ENCODE measurements at regions not wholly inside any gene's neighbourhood (a gene's known extent, or its start where the extent isn't known, plus 50 kb on each side); places are given as distances from the start of the nearest gene placed in this dataset.

- no peak for DNase-seq
Observed at GRCh38 chr6:100176311-100176950, 182.4 kb upstream of the MCHR2 start.

GRCh38 chr6:100175814-100176310, 181.8 kb upstream of the MCHR2 start:
- DNase-seq: no peak

GRCh38 chr6:100173211-100173610, 179.2 kb upstream of the MCHR2 start:
- DNase-seq: no peak

- no peak for DNase-seq
Observed at GRCh38 chr6:100172322-100172713, 178.3 kb upstream of the MCHR2 start.

GRCh38 chr6:100171533-100172321, 177.7 kb upstream of the MCHR2 start:
- no peak for DNase-seq

- no peak for DNase-seq
Observed at GRCh38 chr6:100168148-100168547, 174.1 kb upstream of the MCHR2 start.

GRCh38 chr6:100167585-100167984, 173.6 kb upstream of the MCHR2 start:
- no peak for DNase-seq

GRCh38 chr6:100166956-100167355, 172.9 kb upstream of the MCHR2 start:
- no peak for DNase-seq

GRCh38 chr6:100165442-100165841, 171.4 kb upstream of the MCHR2 start:
- no peak for DNase-seq

GRCh38 chr6:100163035-100163434, 169.0 kb upstream of the MCHR2 start:
- no peak for DNase-seq

- DNase-seq: no peak
Observed at GRCh38 chr6:100161782-100162365, 167.9 kb upstream of the MCHR2 start.

GRCh38 chr6:100160930-100161329, 166.9 kb upstream of the MCHR2 start:
- DNase-seq: peak; percentile 2

- DNase-seq: no peak
Observed at GRCh38 chr6:100155141-100155540, 161.1 kb upstream of the MCHR2 start.

GRCh38 chr6:100153636-100154275, 159.7 kb upstream of the MCHR2 start:
- DNase-seq: no peak

- DNase-seq: no peak
Observed at GRCh38 chr6:100152201-100152600, 158.2 kb upstream of the MCHR2 start.

- DNase-seq: no peak
Observed at GRCh38 chr6:100144991-100145390, 151.0 kb upstream of the MCHR2 start.

GRCh38 chr6:100138346-100139022, 144.5 kb upstream of the MCHR2 start:
- DNase-seq: peak; percentile 31

GRCh38 chr6:100137759-100138158, 143.7 kb upstream of the MCHR2 start:
- no peak for DNase-seq

- no peak for DNase-seq
Observed at GRCh38 chr6:100136590-100136989, 142.6 kb upstream of the MCHR2 start.

GRCh38 chr6:100135977-100136376, 142.0 kb upstream of the MCHR2 start:
- DNase-seq: no peak

- no peak for DNase-seq
Observed at GRCh38 chr6:100134703-100135102, 140.7 kb upstream of the MCHR2 start.

GRCh38 chr6:100134297-100134696, 140.3 kb upstream of the MCHR2 start:
- no peak for DNase-seq

GRCh38 chr6:100132005-100132404, 138.0 kb upstream of the MCHR2 start:
- no peak for DNase-seq
